Activated naive CD8-positive, alpha-beta T cell treated with anti-CD3 and anti-CD28 coated beads, Interleukin-2, amount 50 U/mL, for 24 hours (primary cell): ENCODE measurements at regions not wholly inside any gene's neighbourhood (a gene's known extent, or its start where the extent isn't known, plus 50 kb on each side); places are given as distances from the start of the nearest gene placed in this dataset.

Source experiments
- ATAC-seq: fragments of 150-1000 bp; cut with Tn5 transposase; one replicate; pipeline ENCODE4 v1.10.0; 2021
- DNase-seq: peaks from one replicate; pipeline ENCODE4 v3.0.0; 2021
- H3K27ac Mint-ChIP-seq: one replicate; pipeline ENCODE4 v1.8.0; 2021; ENCODE audit warnings: mild to moderate bottlenecking, mixed read lengths
- H3K27me3 Mint-ChIP-seq: one replicate; pipeline ENCODE4 v1.8.0; 2021; ENCODE audit warnings: mixed read lengths
- H3K36me3 Mint-ChIP-seq: one replicate; pipeline ENCODE4 v1.8.0; 2021; ENCODE audit warnings: low read depth, mixed read lengths
- H3K4me1 Mint-ChIP-seq: one replicate; pipeline ENCODE4 v1.8.0; 2021; ENCODE audit warnings: mixed read lengths
- H3K4me3 Mint-ChIP-seq: one replicate; pipeline ENCODE4 v1.8.0; 2021; ENCODE audit warnings: mild to moderate bottlenecking, moderate library complexity, mixed read lengths
- H3K9me3 Mint-ChIP-seq: one replicate; pipeline ENCODE4 v1.8.0; 2021; ENCODE audit warnings: mixed read lengths

GRCh38 chr1:217270101-217270500, 360.8 kb downstream of the GPATCH2 start:
- ATAC-seq (no peak), DNase-seq (no peak)
- no peak overlapping the region for H3K4me3 Mint-ChIP-seq

GRCh38 chr1:217268058-217268457, 362.8 kb downstream of the GPATCH2 start:
- H3K27me3 Mint-ChIP-seq, result no peaks in the 10 kb centered on the region
- H3K4me1 Mint-ChIP-seq, result no peaks in the 10 kb centered on the region
- H3K27ac Mint-ChIP-seq, result no peak overlapping the region
- H3K4me3 Mint-ChIP-seq, result no peak overlapping the region
- peaks cover 3% of the 10 kb centered on the region for H3K9me3 Mint-ChIP-seq
- DNase-seq, result no peak
- H3K36me3 Mint-ChIP-seq, result no peaks in the 10 kb centered on the region
- no peak for ATAC-seq

More at GRCh38 chr1:217270101-217270500, 360.8 kb downstream of the GPATCH2 start:
- Mint-ChIP-seq H3K4me1 (no peaks in the 10 kb centered on the region), H3K36me3 (no peaks in the 10 kb centered on the region), H3K9me3 (no peaks in the 10 kb centered on the region), H3K27me3 (no peaks in the 10 kb centered on the region), H3K27ac (no peak overlapping the region)

- DNase-seq (no peak), ATAC-seq (no peak)
- Mint-ChIP-seq H3K9me3 (peaks cover 3% of the 10 kb centered on the region), H3K36me3 (no peaks in the 10 kb centered on the region), H3K4me1 (no peaks in the 10 kb centered on the region), H3K27ac (no peak overlapping the region), H3K27me3 (no peaks in the 10 kb centered on the region), H3K4me3 (no peak overlapping the region)
These were observed 369.3 kb downstream of the GPATCH2 start for GRCh38 chr1:217261636-217262035.

GRCh38 chr1:217260676-217261075, 370.2 kb downstream of the GPATCH2 start:
- H3K27me3 Mint-ChIP-seq, result no peaks in the 10 kb centered on the region
- peaks cover 3% of the 10 kb centered on the region for H3K9me3 Mint-ChIP-seq
- no peak overlapping the region for H3K4me3 Mint-ChIP-seq
- no peaks in the 10 kb centered on the region for H3K4me1 Mint-ChIP-seq
- ATAC-seq (no peak), DNase-seq (no peak)
- no peaks in the 10 kb centered on the region for H3K36me3 Mint-ChIP-seq
- no peak overlapping the region for H3K27ac Mint-ChIP-seq

GRCh38 chr1:217253985-217254384, 376.9 kb downstream of the GPATCH2 start:
- Mint-ChIP-seq H3K27ac (no peak overlapping the region), H3K27me3 (no peaks in the 10 kb centered on the region), H3K9me3 (peaks cover 3% of the 10 kb centered on the region), H3K36me3 (no peaks in the 10 kb centered on the region), H3K4me1 (no peaks in the 10 kb centered on the region), H3K4me3 (no peak overlapping the region)
- ATAC-seq (no peak), DNase-seq (no peak)

GRCh38 chr1:217253351-217253750, 377.5 kb downstream of the GPATCH2 start:
- H3K36me3 Mint-ChIP-seq, result no peaks in the 10 kb centered on the region
- H3K9me3 Mint-ChIP-seq, result peaks cover 3% of the 10 kb centered on the region
- DNase-seq (no peak), ATAC-seq (no peak)
- no peak overlapping the region for H3K27ac Mint-ChIP-seq
- no peaks in the 10 kb centered on the region for H3K4me1 Mint-ChIP-seq
- no peak overlapping the region for H3K4me3 Mint-ChIP-seq
- H3K27me3 Mint-ChIP-seq, result no peaks in the 10 kb centered on the region

GRCh38 chr1:217251121-217251520, 379.8 kb downstream of the GPATCH2 start:
- ATAC-seq (no peak), DNase-seq (no peak)
- Mint-ChIP-seq H3K27me3 (no peaks in the 10 kb centered on the region), H3K27ac (no peak overlapping the region), H3K4me3 (no peak overlapping the region), H3K36me3 (no peaks in the 10 kb centered on the region), H3K9me3 (peaks cover 3% of the 10 kb centered on the region), H3K4me1 (no peaks in the 10 kb centered on the region)

GRCh38 chr1:217249857-217250256, 381.0 kb downstream of the GPATCH2 start:
- H3K27me3 Mint-ChIP-seq, result no peaks in the 10 kb centered on the region
- H3K4me1 Mint-ChIP-seq, result no peaks in the 10 kb centered on the region
- H3K27ac Mint-ChIP-seq, result no peak overlapping the region

GRCh38 chr1:217244971-217245370, 385.9 kb downstream of the GPATCH2 start:
- H3K4me1 Mint-ChIP-seq, result no peaks in the 10 kb centered on the region
- no peaks in the 10 kb centered on the region for H3K36me3 Mint-ChIP-seq
- H3K9me3 Mint-ChIP-seq, result peaks cover 3% of the 10 kb centered on the region
- ATAC-seq (no peak), DNase-seq (no peak)
- H3K27me3 Mint-ChIP-seq, result no peaks in the 10 kb centered on the region
- no peak overlapping the region for H3K27ac Mint-ChIP-seq
- H3K4me3 Mint-ChIP-seq, result no peak overlapping the region

More at GRCh38 chr1:217249857-217250256, 381.0 kb downstream of the GPATCH2 start:
- H3K9me3 Mint-ChIP-seq, result peaks cover 3% of the 10 kb centered on the region
- H3K36me3 Mint-ChIP-seq, result no peaks in the 10 kb centered on the region
- ATAC-seq (no peak), DNase-seq (no peak)
- no peak overlapping the region for H3K4me3 Mint-ChIP-seq

- H3K27me3 Mint-ChIP-seq, result no peaks in the 10 kb centered on the region
- no peak overlapping the region for H3K4me3 Mint-ChIP-seq
These were observed 390.2 kb downstream of the GPATCH2 start for GRCh38 chr1:217240656-217241055.

GRCh38 chr1:217238945-217239344, 391.9 kb downstream of the GPATCH2 start:
- Mint-ChIP-seq H3K9me3 (no peaks in the 10 kb centered on the region), H3K4me1 (no peaks in the 10 kb centered on the region), H3K4me3 (no peak overlapping the region), H3K27me3 (no peaks in the 10 kb centered on the region), H3K36me3 (no peaks in the 10 kb centered on the region), H3K27ac (no peak overlapping the region)
- no peak for DNase-seq
- ATAC-seq, result no peak

More at GRCh38 chr1:217240656-217241055, 390.2 kb downstream of the GPATCH2 start:
- Mint-ChIP-seq H3K36me3 (no peaks in the 10 kb centered on the region), H3K9me3 (no peaks in the 10 kb centered on the region), H3K27ac (no peak overlapping the region), H3K4me1 (no peaks in the 10 kb centered on the region)
- ATAC-seq (no peak), DNase-seq (no peak)

- Mint-ChIP-seq H3K9me3 (peaks cover 4% of the 10 kb centered on the region), H3K27ac (no peak overlapping the region), H3K27me3 (no peaks in the 10 kb centered on the region), H3K36me3 (no peaks in the 10 kb centered on the region), H3K4me1 (no peaks in the 10 kb centered on the region), H3K4me3 (no peak overlapping the region)
- DNase-seq (no peak), ATAC-seq (no peak)
These were observed 400.5 kb downstream of the GPATCH2 start for GRCh38 chr1:217230412-217230811.

- H3K4me1 Mint-ChIP-seq, result no peaks in the 10 kb centered on the region
These were observed 402.2 kb downstream of the GPATCH2 start for GRCh38 chr1:217228689-217229088.

GRCh38 chr1:217224201-217224600, 406.7 kb downstream of the GPATCH2 start:
- Mint-ChIP-seq H3K4me1 (no peaks in the 10 kb centered on the region), H3K27me3 (no peaks in the 10 kb centered on the region), H3K4me3 (no peak overlapping the region), H3K36me3 (no peaks in the 10 kb centered on the region), H3K9me3 (no peaks in the 10 kb centered on the region), H3K27ac (no peak overlapping the region)
- no peak for ATAC-seq
- no peak for DNase-seq

More at GRCh38 chr1:217228689-217229088, 402.2 kb downstream of the GPATCH2 start:
- ATAC-seq (no peak), DNase-seq (no peak)
- Mint-ChIP-seq H3K27ac (no peak overlapping the region), H3K4me3 (no peak overlapping the region), H3K36me3 (no peaks in the 10 kb centered on the region), H3K9me3 (peaks cover 4% of the 10 kb centered on the region), H3K27me3 (no peaks in the 10 kb centered on the region)

- no peaks in the 10 kb centered on the region for H3K9me3 Mint-ChIP-seq
- no peaks in the 10 kb centered on the region for H3K27me3 Mint-ChIP-seq
- H3K36me3 Mint-ChIP-seq, result no peaks in the 10 kb centered on the region
- H3K27ac Mint-ChIP-seq, result no peak overlapping the region
- H3K4me1 Mint-ChIP-seq, result no peaks in the 10 kb centered on the region
- DNase-seq (no peak), ATAC-seq (no peak)
- no peak overlapping the region for H3K4me3 Mint-ChIP-seq
These were observed 416.3 kb downstream of the GPATCH2 start for GRCh38 chr1:217214551-217214950.

GRCh38 chr1:217211486-217211885, 419.4 kb downstream of the GPATCH2 start:
- DNase-seq, result no peak
- H3K4me1 Mint-ChIP-seq, result no peaks in the 10 kb centered on the region
- H3K4me3 Mint-ChIP-seq, result no peak overlapping the region
- H3K27me3 Mint-ChIP-seq, result no peaks in the 10 kb centered on the region
- H3K27ac Mint-ChIP-seq, result no peak overlapping the region
- no peaks in the 10 kb centered on the region for H3K9me3 Mint-ChIP-seq
- H3K36me3 Mint-ChIP-seq, result no peaks in the 10 kb centered on the region
- no peak for ATAC-seq
